Stimulated activated CD4-positive, alpha-beta T cell treated with anti-CD3 and anti-CD28 coated beads, Interleukin-12 subunit alpha, Interleukin-12 subunit beta, amount 100 ng/mL, for 4 hours (primary cell): ENCODE measurements at regions not wholly inside any gene's neighbourhood (a gene's known extent, or its start where the extent isn't known, plus 50 kb on each side); places are given as distances from the start of the nearest gene placed in this dataset.

ENCODE experiments used
- DNase-seq: peaks from one replicate; pipeline ENCODE4 v3.0.0-alpha.2; 2020

- DNase-seq: no peak
Observed at GRCh38 chr6:147868427-147869190, 360.1 kb downstream of the SAMD5 start.

- no peak for DNase-seq
Observed at GRCh38 chr6:147869201-147869600, 360.7 kb downstream of the SAMD5 start.

- no peak for DNase-seq
Observed at GRCh38 chr6:147869869-147870268, 361.4 kb downstream of the SAMD5 start.

GRCh38 chr6:147870506-147871110, 362.1 kb downstream of the SAMD5 start:
- no peak for DNase-seq

- DNase-seq: no peak
Observed at GRCh38 chr6:147872002-147872401, 363.5 kb downstream of the SAMD5 start.

GRCh38 chr6:147873816-147874215, 365.3 kb downstream of the SAMD5 start:
- DNase-seq: no peak

- DNase-seq: no peak
Observed at GRCh38 chr6:147874322-147874721, 365.8 kb downstream of the SAMD5 start.

GRCh38 chr6:147879031-147879580, 370.6 kb downstream of the SAMD5 start:
- DNase-seq: no peak

GRCh38 chr6:147881432-147881831, 372.9 kb downstream of the SAMD5 start:
- no peak for DNase-seq

GRCh38 chr6:147888374-147888773, 379.9 kb downstream of the SAMD5 start:
- no peak for DNase-seq

GRCh38 chr6:147891671-147892070, 383.2 kb downstream of the SAMD5 start:
- DNase-seq: no peak

GRCh38 chr6:147892476-147892875, 384.0 kb downstream of the SAMD5 start:
- DNase-seq: no peak

- no peak for DNase-seq
Observed at GRCh38 chr6:147895272-147895671, 386.8 kb downstream of the SAMD5 start.

GRCh38 chr6:147900247-147900830, 391.8 kb downstream of the SAMD5 start:
- DNase-seq: no peak

GRCh38 chr6:147903321-147903720, 394.8 kb downstream of the SAMD5 start:
- DNase-seq: no peak

GRCh38 chr6:147903931-147904330, 395.4 kb downstream of the SAMD5 start:
- no peak for DNase-seq

GRCh38 chr6:147904416-147904815, 395.9 kb downstream of the SAMD5 start:
- DNase-seq: no peak

GRCh38 chr6:147905711-147906110, 397.2 kb downstream of the SAMD5 start:
- DNase-seq: no peak

- DNase-seq: no peak
Observed at GRCh38 chr6:147906361-147906760, 397.9 kb downstream of the SAMD5 start.

- no peak for DNase-seq
Observed at GRCh38 chr6:147909640-147910039, 401.1 kb downstream of the SAMD5 start.

- no peak for DNase-seq
Observed at GRCh38 chr6:147910281-147910680, 401.8 kb downstream of the SAMD5 start.

GRCh38 chr6:147911057-147911456, 402.6 kb downstream of the SAMD5 start:
- no peak for DNase-seq

- no peak for DNase-seq
Observed at GRCh38 chr6:147911686-147912085, 403.2 kb downstream of the SAMD5 start.

- DNase-seq: no peak
Observed at GRCh38 chr6:147922799-147923198, 414.3 kb downstream of the SAMD5 start.
